ENCODE measurements at regions not wholly inside any gene's neighbourhood (a gene's known extent, or its start where the extent isn't known, plus 50 kb on each side); places are given as distances from the start of the nearest gene placed in this dataset.

DNA sequence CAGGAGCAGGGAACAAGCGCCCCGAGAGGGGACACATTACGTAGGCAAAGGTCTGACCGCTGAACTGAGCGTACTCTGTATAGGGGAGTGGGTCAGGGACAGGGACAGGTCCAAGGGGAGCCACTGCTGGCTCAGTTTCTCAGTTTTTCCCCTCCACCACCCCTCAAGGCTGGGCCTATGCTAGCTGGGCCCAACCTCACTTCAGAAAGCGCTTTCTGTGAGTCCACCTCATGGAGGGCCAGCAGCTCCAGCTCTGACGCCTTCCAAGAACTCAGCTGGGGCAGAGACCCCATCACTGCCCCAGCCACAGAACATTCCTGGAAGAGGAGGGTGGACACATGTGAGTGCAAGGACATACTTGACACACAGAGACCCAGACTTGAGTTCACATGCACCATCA is 242.0 kb downstream of the FOXD2 start:
- TF ChIP-seq POLR2A (IDR thresholded peaks at IDR 0.05; ENCODE audit: low read depth, low read length) (no peak), TAF1 (IDR thresholded peaks at IDR 0.05; ENCODE audit: borderline replicate concordance, low read depth, low read length) (no peak)
